Prostate gland (tissue), 2 donors: ENCODE measurements at regions not wholly inside any gene's neighbourhood (a gene's known extent, or its start where the extent isn't known, plus 50 kb on each side); places are given as distances from the start of the nearest gene placed in this dataset.

Experiments
- DNase-seq: peaks from one replicate; pipeline ENCODE4 v3.0.0-alpha.2; 2019; ENCODE audit warnings: low spot score
- H3K27ac ChIP-seq, 2 donors: fragments of 200-600 bp; sonication (generic); 2 replicates each; pipeline ENCODE4 v1.5.1; 2017 to 2019
- H3K27me3 ChIP-seq: fragments of 200-600 bp; sonication (generic); replicated peaks from 2 replicates; pipeline ENCODE4 v1.5.1; 2019; ENCODE audit not compliant: insufficient read depth
- H3K36me3 ChIP-seq, 2 donors: fragments of 200-600 bp; sonication (generic); 1 replicate in 1 of 2; 2 replicates in 1 of 2; pipeline versions ENCODE4 v1.5.1 to v1.8.1; 2017 to 2019
- H3K4me1 ChIP-seq: fragments of 200-600 bp; sonication (generic); replicated peaks from 2 replicates; pipeline ENCODE4 v1.5.1; 2019
- H3K4me3 ChIP-seq, 2 donors: fragments of 200-600 bp; sonication (generic); 2 replicates each; pipeline ENCODE4 v1.5.1; 2017 to 2019
- H3K9me3 ChIP-seq: fragments of 200-600 bp; sonication (generic); 2 replicates; pipeline ENCODE4 v1.5.1; 2017
- POLR2A ChIP-seq: fragments of 450-650 bp; IDR thresholded peaks from one replicate; pipeline ENCODE4 v1.6.1; 2016; ENCODE audit warnings: antibody characterized with exemption, mild to moderate bottlenecking
- POLR2AphosphoS5 ChIP-seq: sonication (generic); formaldehyde crosslinking; IDR thresholded peaks from one replicate; pipeline ENCODE4 v1.6.1; 2017; ENCODE audit warnings: antibody characterized with exemption
- WGBS: methylation state at CpG from one replicate; pipeline ENCODE4 v1.1.5; 2018; 5-methylcytosine and 5-hydroxymethylcytosine counted together
- intact Hi-C: fragments of 100-400 bp; cut with DNase I; formaldehyde crosslinking; loops from one replicate; pipeline ENCODE4 v1.14.2; 2022
- TF ChIP-seq, protein P1 (sequence below), 4 experiments: fragments of 200-600 bp in 2 of 4; fragments of 450-650 bp in 2 of 4; sonication (generic) in 2 of 4; IDR thresholded peaks; 1 replicate in 3 of 4; 2 replicates in 1 of 4; pipeline ENCODE4 v1.5.1; 2016 to 2019; ENCODE audit warnings: antibody characterized with exemption in 4 of 4, mild to moderate bottlenecking in 2 of 4, moderate library complexity in 2 of 4

DNA sequence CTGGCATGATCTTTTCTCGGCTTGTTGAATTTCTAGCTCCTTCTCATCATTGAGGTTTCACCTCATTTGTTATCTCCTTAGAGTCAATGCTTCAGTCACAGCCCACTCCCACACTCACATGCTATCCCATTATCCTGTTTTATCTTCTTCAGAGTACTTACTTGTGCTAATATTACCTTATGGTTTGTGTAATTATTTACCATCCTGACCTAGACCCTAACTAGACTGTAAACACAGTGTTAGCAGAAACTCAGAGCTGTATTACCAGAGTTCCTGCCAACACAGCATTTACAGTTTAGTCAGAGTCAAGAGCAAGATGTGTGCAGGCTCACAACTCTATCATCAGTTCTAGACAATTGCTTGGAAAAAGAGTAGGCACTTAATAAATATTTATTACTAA is 144.7 kb downstream of the OTOL1 start:
- H3K27me3 ChIP-seq: no peaks in the 10 kb centered on the region
- 71% methylated on average over 1 of the region's 1 CpG for WGBS
- TF ChIP-seq POLR2AphosphoS5 (no peak), POLR2A (no peak)
- TF ChIP-seq, protein P1, sequence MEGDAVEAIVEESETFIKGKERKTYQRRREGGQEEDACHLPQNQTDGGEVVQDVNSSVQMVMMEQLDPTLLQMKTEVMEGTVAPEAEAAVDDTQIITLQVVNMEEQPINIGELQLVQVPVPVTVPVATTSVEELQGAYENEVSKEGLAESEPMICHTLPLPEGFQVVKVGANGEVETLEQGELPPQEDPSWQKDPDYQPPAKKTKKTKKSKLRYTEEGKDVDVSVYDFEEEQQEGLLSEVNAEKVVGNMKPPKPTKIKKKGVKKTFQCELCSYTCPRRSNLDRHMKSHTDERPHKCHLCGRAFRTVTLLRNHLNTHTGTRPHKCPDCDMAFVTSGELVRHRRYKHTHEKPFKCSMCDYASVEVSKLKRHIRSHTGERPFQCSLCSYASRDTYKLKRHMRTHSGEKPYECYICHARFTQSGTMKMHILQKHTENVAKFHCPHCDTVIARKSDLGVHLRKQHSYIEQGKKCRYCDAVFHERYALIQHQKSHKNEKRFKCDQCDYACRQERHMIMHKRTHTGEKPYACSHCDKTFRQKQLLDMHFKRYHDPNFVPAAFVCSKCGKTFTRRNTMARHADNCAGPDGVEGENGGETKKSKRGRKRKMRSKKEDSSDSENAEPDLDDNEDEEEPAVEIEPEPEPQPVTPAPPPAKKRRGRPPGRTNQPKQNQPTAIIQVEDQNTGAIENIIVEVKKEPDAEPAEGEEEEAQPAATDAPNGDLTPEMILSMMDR (IDR thresholded peaks at IDR 0.05): no peak
- DNase-seq: no peak
- H3K4me3 ChIP-seq: no peak overlapping the region
- no peaks in the 10 kb centered on the region for H3K36me3 ChIP-seq
- no peaks in the 10 kb centered on the region for H3K9me3 ChIP-seq
- intact Hi-C loops: no loop called here
- H3K27ac ChIP-seq: no peak overlapping the region
- H3K4me1 ChIP-seq: no peaks in the 10 kb centered on the region

DNA sequence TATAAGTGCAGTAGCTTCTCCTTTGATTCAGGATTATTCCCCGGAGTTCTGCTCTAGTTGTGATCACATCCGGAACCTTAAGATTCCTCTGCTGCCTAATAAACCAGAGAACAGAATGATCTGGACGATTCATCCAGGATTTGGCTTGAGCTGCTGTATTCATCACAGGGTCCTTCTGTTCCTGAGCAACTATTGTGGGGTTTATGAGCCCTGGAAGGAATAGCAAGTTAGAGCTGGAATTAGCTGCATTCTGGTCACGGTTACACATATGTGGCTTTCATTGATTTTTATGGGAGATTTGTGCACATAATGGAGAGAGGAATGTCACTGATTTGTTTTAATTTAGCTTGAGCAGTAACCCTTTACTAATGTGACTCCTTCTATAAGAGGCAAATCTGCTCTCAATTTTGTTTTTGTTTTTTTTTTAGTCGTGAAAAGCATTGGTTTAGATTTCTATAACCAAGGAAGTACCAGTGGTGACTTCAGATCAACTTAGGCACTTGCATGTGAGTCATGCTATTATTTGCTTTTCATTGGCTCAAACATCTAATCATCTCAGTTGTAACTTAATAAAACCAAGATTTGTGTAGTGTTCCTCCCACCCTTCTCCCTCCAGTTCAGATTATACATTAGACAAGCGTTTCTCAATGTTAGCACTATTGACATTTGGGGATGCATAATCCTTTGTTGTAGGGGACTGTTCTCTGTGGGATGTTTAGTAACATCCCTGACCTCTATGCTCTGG is 148.5 kb downstream of the OTOL1 start:
- Histone ChIP-seq H3K4me1 (no peaks in the 10 kb centered on the region), H3K27me3 (no peaks in the 10 kb centered on the region), H3K9me3 (no peaks in the 10 kb centered on the region), H3K27ac (peak overlapping the region; percentile 29 to 61), H3K36me3 (no peaks in the 10 kb centered on the region), H3K4me3 (no peak overlapping the region)
- WGBS: 11% methylated on average over 6 of the region's 6 CpGs
- TF ChIP-seq POLR2A (no peak), POLR2AphosphoS5 (peak; percentile 76)
- TF ChIP-seq, protein P1 (IDR thresholded peaks at IDR 0.05): no peak
- intact Hi-C loops: no loop called here
- peak; percentile 14 for DNase-seq

DNA sequence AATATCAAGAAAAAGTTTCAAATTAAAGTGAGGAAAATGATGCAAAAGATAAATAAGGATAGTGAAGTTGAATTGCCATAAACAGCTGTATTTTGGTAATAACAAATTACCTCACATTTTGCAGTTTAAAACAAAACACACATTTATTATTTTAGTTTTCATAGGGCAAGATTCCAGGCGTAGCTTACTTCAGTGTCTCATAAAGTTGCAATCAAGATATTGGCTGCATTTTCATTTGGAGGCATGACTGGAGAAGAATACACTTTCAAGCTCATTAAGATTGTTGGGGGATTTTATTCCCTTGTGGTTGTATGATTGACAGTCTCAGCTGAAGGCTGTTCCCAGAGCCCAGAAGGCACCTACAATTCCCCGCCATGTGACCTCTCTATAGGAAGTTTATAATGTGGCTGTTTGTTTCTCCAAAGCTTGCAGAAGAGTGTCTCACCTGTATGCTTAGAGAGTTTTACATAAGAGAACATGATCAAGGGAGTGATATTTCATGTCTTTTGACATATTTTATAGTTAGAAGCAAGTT is 151.4 kb downstream of the OTOL1 start:
- TF ChIP-seq POLR2A (no peak), POLR2AphosphoS5 (no peak)
- TF ChIP-seq, protein P1 (IDR thresholded peaks at IDR 0.05): no peak
- intact Hi-C loops: no loop called here
- H3K4me1 ChIP-seq: no peaks in the 10 kb centered on the region
- no peaks in the 10 kb centered on the region for H3K36me3 ChIP-seq
- H3K27ac ChIP-seq: no peak overlapping the region
- whole genome bisulfite sequencing: 72% methylated on average over 2 of the region's 2 CpGs
- no peaks in the 10 kb centered on the region for H3K27me3 ChIP-seq
- no peak for DNase-seq
- H3K4me3 ChIP-seq: no peak overlapping the region
- no peaks in the 10 kb centered on the region for H3K9me3 ChIP-seq

DNA sequence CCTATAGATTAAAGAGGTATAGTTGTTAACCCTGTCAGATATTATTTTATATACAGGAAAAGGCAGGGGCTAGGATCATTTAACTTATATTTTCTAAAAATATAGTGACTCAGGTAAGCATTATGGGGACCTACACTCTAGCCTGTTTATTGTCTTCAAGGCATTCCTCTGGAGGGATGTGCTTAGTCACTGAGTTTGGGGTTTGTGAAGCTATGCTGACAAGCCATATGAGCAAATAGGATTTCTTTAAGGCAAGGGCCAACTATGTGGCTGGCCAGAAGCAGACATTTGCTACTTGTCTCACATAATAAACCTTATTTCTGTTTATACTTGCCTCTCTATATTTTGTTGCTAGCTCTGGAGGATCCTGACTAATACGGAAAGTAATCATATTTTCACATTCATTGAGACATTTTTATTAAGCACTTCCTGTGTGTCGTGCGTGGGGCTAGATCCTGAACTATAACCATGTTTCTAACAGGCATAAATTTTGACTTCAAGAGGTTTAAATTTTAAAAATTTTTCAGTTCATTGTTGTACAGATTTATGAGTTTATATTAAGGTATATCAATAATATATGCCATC is 153.4 kb downstream of the OTOL1 start:
- Histone ChIP-seq H3K36me3 (no peaks in the 10 kb centered on the region), H3K27ac (no peak overlapping the region), H3K4me3 (no peak overlapping the region), H3K9me3 (no peaks in the 10 kb centered on the region), H3K27me3 (no peaks in the 10 kb centered on the region), H3K4me1 (no peaks in the 10 kb centered on the region)
- TF ChIP-seq POLR2A (no peak), POLR2AphosphoS5 (no peak)
- TF ChIP-seq, protein P1 (IDR thresholded peaks at IDR 0.05): no peak
- intact Hi-C loops: loop anchor here (10.0 kb wide), 1 partner anchor 75 kb away; no protein-coding TSS in a partner anchor
- DNase-seq: no peak
- 36% methylated on average over 3 of the region's 3 CpGs for WGBS
